Caco-2 (cell line): ENCODE measurements at regions not wholly inside any gene's neighbourhood (a gene's known extent, or its start where the extent isn't known, plus 50 kb on each side); places are given as distances from the start of the nearest gene placed in this dataset.

Experiments
- BruUV-seq: library from RNA; stranded (reverse); fragments of 400-500 nt; replicated peaks from 2 replicates; lab custom pipeline; 2021; lab: Mats Ljungman, UMichigan
- CTCF ChIA-PET: fragments of 300-600 bp; sonication (Branson Sonifier 250); formaldehyde crosslinking; loops from one replicate; lab custom pipeline; 2022; ENCODE audit warnings: antibody characterized with exemption; lab: Charles Lee
- POLR2A ChIA-PET: fragments of 300-600 bp; sonication (Branson Sonifier 250); formaldehyde crosslinking; loops from one replicate; lab custom pipeline; 2022; ENCODE audit warnings: antibody characterized with exemption; lab: Charles Lee
- DNase-seq, 2 experiments: peaks; one replicate each; pipeline versions ENCODE4 v3.0.0 to v3.0.0-alpha.2; 2020 to 2022
- H3K27me3 ChIP-seq: replicated peaks from 2 replicates; pipeline ENCODE4 v1.6.0; 2011; ENCODE audit warnings: low read length; ENCODE audit not compliant: control insufficient read depth, insufficient read depth
- H3K36me3 ChIP-seq: 2 replicates; pipeline ENCODE4 v1.5.1; 2011; ENCODE audit warnings: low read length; ENCODE audit not compliant: control insufficient read depth, insufficient read depth
- H3K4me1 ChIP-seq: fragments of 250-450 bp; sonication (Bioruptor Pico); 2 replicates; pipeline ENCODE4 v1.5.1; 2020; ENCODE audit warnings: mild to moderate bottlenecking
- H3K4me3 ChIP-seq: 2 replicates; pipeline ENCODE4 v1.5.1; 2011; ENCODE audit warnings: low read depth, mild to moderate bottlenecking, control low read depth, low read length
- H3K9me3 ChIP-seq: fragments of 250-450 bp; sonication (Bioruptor Pico); 2 replicates; pipeline ENCODE4 v1.5.1; 2020; ENCODE audit warnings: mild to moderate bottlenecking, moderate library complexity
- H3K27ac Mint-ChIP-seq: one replicate; pipeline ENCODE4 v1.8.0; 2022; ENCODE audit warnings: mixed read lengths; ENCODE audit not compliant: unreplicated experiment
- H3K27me3 Mint-ChIP-seq: one replicate; pipeline ENCODE4 v1.8.0; 2022; ENCODE audit warnings: mixed read lengths; ENCODE audit not compliant: insufficient read depth, unreplicated experiment
- H3K36me3 Mint-ChIP-seq: one replicate; pipeline ENCODE4 v1.8.0; 2022; ENCODE audit warnings: mild to moderate bottlenecking, mixed read lengths; ENCODE audit not compliant: insufficient read depth, unreplicated experiment
- H3K4me1 Mint-ChIP-seq: one replicate; pipeline ENCODE4 v1.8.0; 2022; ENCODE audit warnings: low read depth, mixed read lengths; ENCODE audit not compliant: unreplicated experiment
- H3K4me3 Mint-ChIP-seq: one replicate; pipeline ENCODE4 v1.8.0; 2022; ENCODE audit warnings: mild to moderate bottlenecking, moderate library complexity, mixed read lengths; ENCODE audit not compliant: unreplicated experiment
- H3K9me3 Mint-ChIP-seq: one replicate; pipeline ENCODE4 v1.8.0; 2022; ENCODE audit warnings: mixed read lengths; ENCODE audit not compliant: unreplicated experiment
- intact Hi-C: fragments of 100-400 bp; cut with micrococcal nuclease; formaldehyde crosslinking; loops from one replicate; pipeline ENCODE4 v1.10.0; 2022; ENCODE audit not compliant: unreplicated experiment
- TF ChIP-seq, protein P1 (sequence below), 2 experiments: fragments of 200-600 bp in 1 of 2; IDR thresholded peaks; 1 replicate in 1 of 2; 2 replicates in 1 of 2; pipeline versions ENCODE4 v1.5.1 to v1.8.0; 2011 to 2022; ENCODE audit warnings: antibody characterized with exemption in 1 of 2, control low read depth in 1 of 2, inconsistent platforms in 1 of 2, low read depth in 1 of 2, low read length in 1 of 2, mild to moderate bottlenecking in 1 of 2, moderate library complexity in 1 of 2; ENCODE audit not compliant: insufficient read depth in 1 of 2, severe bottlenecking in 1 of 2, unreplicated experiment in 1 of 2

DNA sequence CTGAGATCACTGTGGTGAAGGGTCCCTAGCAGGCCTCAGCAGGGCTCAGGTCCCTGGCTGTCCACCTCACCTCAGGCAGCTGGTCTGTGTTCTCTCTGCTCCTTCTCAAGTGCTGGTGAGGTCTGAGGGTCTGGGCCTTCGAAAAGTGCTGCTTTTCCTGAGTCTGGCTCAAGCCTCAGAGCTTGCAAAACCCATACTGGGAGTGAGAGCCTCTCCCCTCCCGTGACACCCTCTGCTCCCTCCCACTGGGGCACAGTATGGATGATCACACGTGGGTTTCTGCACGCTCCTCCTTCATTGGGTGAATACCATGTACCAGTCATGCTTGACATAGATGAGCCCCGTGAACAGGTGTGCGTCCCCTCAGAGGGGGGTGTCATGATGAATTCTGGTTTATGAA, 73.3 kb upstream of the WASF3 start:
- TF ChIP-seq, protein P1, sequence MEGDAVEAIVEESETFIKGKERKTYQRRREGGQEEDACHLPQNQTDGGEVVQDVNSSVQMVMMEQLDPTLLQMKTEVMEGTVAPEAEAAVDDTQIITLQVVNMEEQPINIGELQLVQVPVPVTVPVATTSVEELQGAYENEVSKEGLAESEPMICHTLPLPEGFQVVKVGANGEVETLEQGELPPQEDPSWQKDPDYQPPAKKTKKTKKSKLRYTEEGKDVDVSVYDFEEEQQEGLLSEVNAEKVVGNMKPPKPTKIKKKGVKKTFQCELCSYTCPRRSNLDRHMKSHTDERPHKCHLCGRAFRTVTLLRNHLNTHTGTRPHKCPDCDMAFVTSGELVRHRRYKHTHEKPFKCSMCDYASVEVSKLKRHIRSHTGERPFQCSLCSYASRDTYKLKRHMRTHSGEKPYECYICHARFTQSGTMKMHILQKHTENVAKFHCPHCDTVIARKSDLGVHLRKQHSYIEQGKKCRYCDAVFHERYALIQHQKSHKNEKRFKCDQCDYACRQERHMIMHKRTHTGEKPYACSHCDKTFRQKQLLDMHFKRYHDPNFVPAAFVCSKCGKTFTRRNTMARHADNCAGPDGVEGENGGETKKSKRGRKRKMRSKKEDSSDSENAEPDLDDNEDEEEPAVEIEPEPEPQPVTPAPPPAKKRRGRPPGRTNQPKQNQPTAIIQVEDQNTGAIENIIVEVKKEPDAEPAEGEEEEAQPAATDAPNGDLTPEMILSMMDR (IDR thresholded peaks at IDR 0.05; ENCODE audit: insufficient read depth in 1 of 2, low read depth in 1 of 2, low read length in 1 of 2, severe bottlenecking in 1 of 2, unreplicated experiment in 1 of 2): no peak
- Mint-ChIP-seq H3K27ac (no peak overlapping the region), H3K4me1 (peaks cover 8% of the 10 kb centered on the region), H3K9me3 (no peaks in the 10 kb centered on the region), H3K27me3 (no peaks in the 10 kb centered on the region), H3K36me3 (no peaks in the 10 kb centered on the region), H3K4me3 (no peak overlapping the region)
- Histone ChIP-seq H3K36me3 (no peaks in the 10 kb centered on the region), H3K27me3 (no peaks in the 10 kb centered on the region), H3K4me1 (peaks cover 12% of the 10 kb centered on the region; the same call in 1 of the 2 replicates), H3K4me3 (no peak overlapping the region), H3K9me3 (no peaks in the 10 kb centered on the region)
- no TSS peak for BruUV-seq
- DNase-seq: no peak
- intact Hi-C loops: loop anchor here (5.0 kb wide), 2 partner anchors 118 to 213 kb away; no protein-coding TSS in a partner anchor
- ChIA-PET CTCF (no interaction called here), POLR2A (interaction anchor here (1.5 kb wide), 1 partner anchor 298 kb away, joined by 3 read pairs; no protein-coding TSS in a partner anchor)

DNA sequence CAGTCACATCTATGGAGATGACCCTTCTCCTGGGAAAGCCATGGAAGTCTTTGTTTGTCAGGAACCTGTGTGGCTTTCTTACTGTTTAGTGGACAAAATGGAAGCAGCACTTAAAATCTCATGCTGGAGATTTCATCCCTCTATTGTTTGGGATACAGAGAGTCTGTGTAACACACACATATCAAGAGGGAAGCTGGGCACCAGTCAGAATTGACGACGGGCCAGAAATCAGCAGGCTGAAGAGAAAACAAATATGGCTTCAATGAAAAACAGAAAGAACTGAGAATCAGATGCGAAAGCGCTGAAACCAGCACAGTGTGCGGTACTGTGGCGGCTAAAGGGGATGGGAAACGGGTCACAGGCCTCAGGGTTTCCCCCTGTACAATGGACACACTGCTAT, 72.2 kb upstream of the WASF3 start:
- Histone ChIP-seq H3K4me1 (peaks cover 7% of the 10 kb centered on the region; the same call in 1 of the 2 replicates), H3K4me3 (no peak overlapping the region), H3K9me3 (no peaks in the 10 kb centered on the region), H3K36me3 (no peaks in the 10 kb centered on the region), H3K27me3 (no peaks in the 10 kb centered on the region)
- no TSS peak for BruUV-seq
- no peak overlapping the region for H3K4me3 Mint-ChIP-seq
- CTCF ChIA-PET: interaction anchor here (0.6 kb wide), 1 partner anchor 56 kb away, joined by 4 read pairs; no protein-coding TSS in a partner anchor
- no peak overlapping the region for H3K27ac Mint-ChIP-seq
- no peaks in the 10 kb centered on the region for H3K9me3 Mint-ChIP-seq
- DNase-seq: no peak
- H3K4me1 Mint-ChIP-seq: peaks cover 5% of the 10 kb centered on the region
- POLR2A ChIA-PET: no interaction called here
- TF ChIP-seq, protein P1 (IDR thresholded peaks at IDR 0.05; ENCODE audit: insufficient read depth in 1 of 2, low read depth in 1 of 2, low read length in 1 of 2, severe bottlenecking in 1 of 2, unreplicated experiment in 1 of 2): no peak
- no peaks in the 10 kb centered on the region for H3K27me3 Mint-ChIP-seq
- H3K36me3 Mint-ChIP-seq: no peaks in the 10 kb centered on the region
- intact Hi-C loops: no loop called here

DNA sequence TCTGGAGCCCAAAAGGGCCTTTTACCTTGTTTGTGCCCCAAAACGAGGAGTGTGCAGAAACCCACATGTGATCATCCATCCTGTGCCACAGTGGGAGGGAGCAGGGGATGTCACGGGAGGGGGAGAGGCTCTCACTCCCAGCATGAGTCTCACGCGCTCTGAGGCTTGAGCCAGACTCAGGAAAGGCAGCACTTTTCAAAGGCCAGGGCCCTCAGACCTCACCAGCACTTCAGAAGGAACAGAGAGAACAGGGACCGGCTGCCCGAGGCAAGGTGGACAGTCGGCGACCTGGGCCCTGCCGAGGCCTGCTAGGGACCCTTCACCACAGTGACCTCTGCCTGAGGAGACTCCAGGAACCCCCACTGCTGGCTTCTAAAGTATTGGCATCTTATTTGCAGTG, 71.7 kb upstream of the WASF3 start:
- no TSS peak for BruUV-seq
- H3K36me3 ChIP-seq: no peaks in the 10 kb centered on the region
- intact Hi-C loops: no loop called here
- Mint-ChIP-seq H3K4me1 (no peaks in the 10 kb centered on the region), H3K27me3 (peaks cover 2% of the 10 kb centered on the region), H3K9me3 (no peaks in the 10 kb centered on the region), H3K4me3 (no peak overlapping the region), H3K36me3 (no peaks in the 10 kb centered on the region), H3K27ac (no peak overlapping the region)
- POLR2A ChIA-PET: no interaction called here
- H3K27me3 ChIP-seq: no peaks in the 10 kb centered on the region
- TF ChIP-seq, protein P1 (IDR thresholded peaks at IDR 0.05; ENCODE audit: insufficient read depth in 1 of 2, low read depth in 1 of 2, low read length in 1 of 2, severe bottlenecking in 1 of 2, unreplicated experiment in 1 of 2): no peak
- CTCF ChIA-PET: interaction anchor here (0.6 kb wide), 1 partner anchor 55 kb away, joined by 4 read pairs; no protein-coding TSS in a partner anchor
- peaks cover 2% of the 10 kb centered on the region; the same call in 1 of the 2 replicates for H3K4me1 ChIP-seq
- no peak overlapping the region for H3K4me3 ChIP-seq
- DNase-seq: no peak
- H3K9me3 ChIP-seq: no peaks in the 10 kb centered on the region
